HEK293T (cell line): ENCODE measurements at regions not wholly inside any gene's neighbourhood (a gene's known extent, or its start where the extent isn't known, plus 50 kb on each side); places are given as distances from the start of the nearest gene placed in this dataset.

Experiments
- CTCF ChIA-PET: fragments of 350-600 bp; formaldehyde crosslinking; extraction: SDS; loops from one replicate; lab custom pipeline; 2021; ENCODE audit warnings: antibody characterized with exemption, inconsistent platforms; lab: Yijun Ruan, JAX
- POLR2A ChIA-PET: fragments of 350-600 bp; formaldehyde crosslinking; extraction: SDS; loops from one replicate; lab custom pipeline; 2020; ENCODE audit warnings: antibody characterized with exemption, inconsistent platforms; lab: Yijun Ruan, JAX
- DNase-seq: peaks from one replicate; pipeline ENCODE4 v3.0.0; 2012; ENCODE audit warnings: mixed read lengths; ENCODE audit errors: extremely low spot score
- ARNT ChIP-seq: fragments of 450-650 bp; IDR thresholded peaks from 2 replicates; pipeline ENCODE4 v1.6.1; 2017; ENCODE audit warnings: mild to moderate bottlenecking
- BHLHE40 ChIP-seq: fragments of 450-650 bp; IDR thresholded peaks from 2 replicates; pipeline ENCODE4 v1.6.1; 2016; ENCODE audit warnings: mild to moderate bottlenecking, moderate library complexity, borderline replicate concordance
- CTBP1 ChIP-seq: fragments of 450-650 bp; IDR thresholded peaks from 2 replicates; pipeline ENCODE4 v1.6.1; 2016; ENCODE audit warnings: borderline replicate concordance
- ELF4 ChIP-seq: fragments of 450-650 bp; IDR thresholded peaks from 2 replicates; pipeline ENCODE4 v1.6.1; 2017; ENCODE audit warnings: antibody characterized with exemption
- FOXA1 ChIP-seq: fragments of 450-650 bp; IDR thresholded peaks from 2 replicates; pipeline ENCODE4 v1.6.1; 2016; ENCODE audit warnings: mild to moderate bottlenecking
- FOXK2 ChIP-seq: fragments of 450-650 bp; IDR thresholded peaks from 2 replicates; pipeline ENCODE4 v1.6.1; 2016; ENCODE audit warnings: mild to moderate bottlenecking
- FOXM1 ChIP-seq: fragments of 450-650 bp; IDR thresholded peaks from 2 replicates; pipeline ENCODE4 v1.6.1; 2017; ENCODE audit warnings: mild to moderate bottlenecking, borderline replicate concordance
- HDGF ChIP-seq: fragments of 450-650 bp; IDR thresholded peaks from 2 replicates; pipeline ENCODE4 v1.6.1; 2017; ENCODE audit warnings: antibody characterized with exemption, borderline replicate concordance
- L3MBTL2 ChIP-seq: fragments of 450-650 bp; conservative IDR thresholded peaks from 2 replicates; pipeline ENCODE4 v1.6.1; 2016; ENCODE audit warnings: mild to moderate bottlenecking
- LEF1 ChIP-seq: fragments of 450-650 bp; IDR thresholded peaks from 2 replicates; pipeline ENCODE4 v1.6.1; 2017; ENCODE audit warnings: mild to moderate bottlenecking, borderline replicate concordance
- NFRKB ChIP-seq: fragments of 450-650 bp; IDR thresholded peaks from 2 replicates; pipeline ENCODE4 v1.6.1; 2016; ENCODE audit warnings: mild to moderate bottlenecking, moderate library complexity
- SP1 ChIP-seq: fragments of 450-650 bp; IDR thresholded peaks from 2 replicates; pipeline ENCODE4 v1.6.1; 2017
- SUZ12 ChIP-seq: fragments of 450-650 bp; IDR thresholded peaks from 2 replicates; pipeline ENCODE4 v1.6.1; 2016; ENCODE audit warnings: mild to moderate bottlenecking
- TARDBP ChIP-seq: fragments of 450-650 bp; IDR thresholded peaks from 2 replicates; pipeline ENCODE4 v1.6.1; 2016
- ZNF384 ChIP-seq: fragments of 450-650 bp; IDR thresholded peaks from 2 replicates; pipeline ENCODE4 v1.6.1; 2016
- TF ChIP-seq, protein P1 (sequence below): fragments of 450-650 bp; IDR thresholded peaks from 2 replicates; pipeline ENCODE4 v1.6.1; 2016

GRCh38 chr11:119854521-119854920 lies 125.5 kb upstream of the NECTIN1 start:
- TF ChIP-seq, protein P1, sequence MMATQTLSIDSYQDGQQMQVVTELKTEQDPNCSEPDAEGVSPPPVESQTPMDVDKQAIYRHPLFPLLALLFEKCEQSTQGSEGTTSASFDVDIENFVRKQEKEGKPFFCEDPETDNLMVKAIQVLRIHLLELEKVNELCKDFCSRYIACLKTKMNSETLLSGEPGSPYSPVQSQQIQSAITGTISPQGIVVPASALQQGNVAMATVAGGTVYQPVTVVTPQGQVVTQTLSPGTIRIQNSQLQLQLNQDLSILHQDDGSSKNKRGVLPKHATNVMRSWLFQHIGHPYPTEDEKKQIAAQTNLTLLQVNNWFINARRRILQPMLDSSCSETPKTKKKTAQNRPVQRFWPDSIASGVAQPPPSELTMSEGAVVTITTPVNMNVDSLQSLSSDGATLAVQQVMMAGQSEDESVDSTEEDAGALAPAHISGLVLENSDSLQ, result no peak
- POLR2A ChIA-PET, result no interaction called here
- DNase-seq, result no peak
- CTCF ChIA-PET, result interaction anchor here (0.6 kb wide), 1 partner anchor 57 kb away, joined by 3 read pairs; no protein-coding TSS in a partner anchor

- no peak for TF ChIP-seq FOXM1
- no peak for TF ChIP-seq ELF4
- TF ChIP-seq FOXA1, result no peak
- no peak for TF ChIP-seq TARDBP
- TF ChIP-seq, protein P1, result no peak
- no peak for TF ChIP-seq FOXK2
- no peak for TF ChIP-seq BHLHE40
- no peak for TF ChIP-seq NFRKB
- TF ChIP-seq CTBP1, result no peak
- TF ChIP-seq L3MBTL2, result no peak
- no peak for TF ChIP-seq ZNF384
- no peak for TF ChIP-seq ARNT
- TF ChIP-seq SP1, result no peak
- no peak for TF ChIP-seq LEF1
- no peak for TF ChIP-seq SUZ12
- no peak for TF ChIP-seq HDGF
- DNase-seq, result no peak
- ChIA-PET CTCF (no interaction called here), POLR2A (no interaction called here)
These were observed 124.8 kb upstream of the NECTIN1 start for GRCh38 chr11:119853581-119854360.

GRCh38 chr11:119852741-119853140 lies 123.7 kb upstream of the NECTIN1 start:
- DNase-seq, result no peak
- ChIA-PET CTCF (no interaction called here), POLR2A (no interaction called here)
- TF ChIP-seq FOXM1 (no peak), ARNT (no peak), BHLHE40 (no peak)
- TF ChIP-seq, protein P1, result no peak

- DNase-seq, result no peak
- ChIA-PET POLR2A (no interaction called here), CTCF (no interaction called here)
- TF ChIP-seq HDGF (no peak), CTBP1 (no peak), L3MBTL2 (no peak), ARNT (no peak), FOXM1 (no peak), ZNF384 (no peak), NFRKB (no peak), TARDBP (no peak), SP1 (no peak), FOXA1 (no peak), ELF4 (no peak), SUZ12 (no peak), LEF1 (no peak)
- TF ChIP-seq, protein P1, result no peak
These were observed 121.9 kb upstream of the NECTIN1 start for GRCh38 chr11:119850822-119851409.

DNA sequence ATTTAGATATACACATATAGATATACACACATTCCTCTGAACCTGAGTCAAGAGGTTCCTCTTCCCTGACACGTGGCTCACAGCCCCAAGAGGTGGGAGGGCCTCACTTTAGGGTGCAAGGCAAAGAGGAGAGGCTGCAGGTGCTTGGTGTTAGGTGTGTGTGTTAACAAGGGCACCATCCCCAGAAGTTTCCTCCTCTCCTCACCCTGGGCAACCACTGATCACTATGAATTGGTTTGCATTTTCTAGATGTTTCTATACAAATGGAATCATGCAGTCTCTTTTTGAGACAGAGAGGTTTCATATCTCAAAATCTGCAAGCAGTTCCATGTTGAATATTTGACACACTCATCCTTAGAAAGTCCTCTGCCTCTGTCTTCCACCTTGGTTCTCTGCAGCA lies 120.9 kb upstream of the NECTIN1 start:
- CTCF ChIA-PET, result no interaction called here
- no peak for DNase-seq
- POLR2A ChIA-PET, result no interaction called here
- no peak for TF ChIP-seq LEF1
- TF ChIP-seq SP1, result no peak
- no peak for TF ChIP-seq TARDBP
- TF ChIP-seq HDGF, result no peak
- TF ChIP-seq FOXK2, result no peak

DNA sequence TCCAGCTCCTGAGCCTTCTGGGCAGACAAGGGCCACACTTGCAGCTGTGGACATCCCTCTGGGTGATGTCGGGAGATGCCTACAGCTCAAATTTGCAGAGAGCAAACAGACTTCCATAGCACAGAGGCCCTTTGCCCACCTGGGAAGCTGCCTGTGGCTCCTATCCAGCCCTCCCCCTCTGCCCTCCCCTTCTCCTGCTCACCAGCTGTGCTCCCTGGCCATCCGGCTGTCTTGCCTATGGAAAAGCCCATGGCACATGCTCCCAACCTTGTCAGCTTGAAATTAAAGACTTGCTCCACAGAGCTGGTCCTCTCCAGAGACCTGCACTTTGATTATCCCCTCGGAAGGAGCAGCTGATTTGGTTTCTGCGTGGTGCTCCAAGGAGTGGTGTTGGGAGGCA lies 118.9 kb upstream of the NECTIN1 start:
- ChIA-PET POLR2A (no interaction called here), CTCF (no interaction called here)
- TF ChIP-seq NFRKB (no peak), CTBP1 (no peak), L3MBTL2 (no peak), SUZ12 (no peak), ELF4 (no peak), LEF1 (no peak)
- TF ChIP-seq, protein P1, result no peak
- no peak for DNase-seq
